IMR-90 (cell line): ENCODE measurements at regions not wholly inside any gene's neighbourhood (a gene's known extent, or its start where the extent isn't known, plus 50 kb on each side); places are given as distances from the start of the nearest gene placed in this dataset.

Source experiments
- ATAC-seq: fragments of 200-7000 bp; cut with Tn5 transposase; 2 replicates; pipeline ENCODE4 v1.9.1; 2020; ENCODE audit warnings: low read depth, mild to moderate bottlenecking, moderate library complexity
- BruUV-seq: library from RNA; stranded (reverse); fragments of 400-500 nt; replicated peaks from 2 replicates; lab custom pipeline; 2021; lab: Mats Ljungman, UMichigan
- CTCF ChIA-PET: fragments of 300-600 bp; formaldehyde crosslinking; extraction: SDS; loops from one replicate; lab custom pipeline; 2021; ENCODE audit warnings: antibody characterized with exemption; lab: Yijun Ruan, JAX
- POLR2A ChIA-PET: fragments of 300-600 bp; sonication (Branson Sonifier 250); formaldehyde crosslinking; loops from one replicate; lab custom pipeline; 2022; ENCODE audit warnings: antibody characterized with exemption; ENCODE audit not compliant: unreplicated experiment; lab: Charles Lee
- DNase-seq: peaks from one replicate; pipeline ENCODE4 v3.0.0; 2013
- H2AFZ ChIP-seq: replicated peaks from 2 replicates; pipeline ENCODE3; 2013; ENCODE audit warnings: low read length, mild to moderate bottlenecking; ENCODE audit not compliant: poor library complexity
- H2AK5ac ChIP-seq: 2 replicates; pipeline ENCODE4 v1.6.1; 2013; ENCODE audit warnings: low read depth, low read length, inconsistent platforms
- H2AK9ac ChIP-seq: replicated peaks from 2 replicates; pipeline ENCODE3; 2013; ENCODE audit warnings: mild to moderate bottlenecking, low read depth, low read length, moderate library complexity; ENCODE audit not compliant: poor library complexity
- H2BK120ac ChIP-seq: 2 replicates; pipeline ENCODE4 v1.6.1; 2013; ENCODE audit warnings: low read depth, low read length, inconsistent platforms
- H2BK15ac ChIP-seq: 3 replicates; pipeline ENCODE4 v1.6.1; 2013; ENCODE audit warnings: low read depth, low read length, inconsistent platforms
- H2BK20ac ChIP-seq: 2 replicates; pipeline ENCODE4 v1.6.1; 2013; ENCODE audit warnings: low read depth, mild to moderate bottlenecking, inconsistent platforms, low read length, moderate library complexity
- H2BK5ac ChIP-seq: 2 replicates; pipeline ENCODE4 v1.6.1; 2013; ENCODE audit warnings: mild to moderate bottlenecking, low read depth, low read length, inconsistent platforms; ENCODE audit not compliant: poor library complexity, severe bottlenecking
- H3K14ac ChIP-seq: replicated peaks from 2 replicates; pipeline ENCODE4 v1.6.1; 2013; ENCODE audit warnings: low read depth, low read length, inconsistent platforms
- H3K18ac ChIP-seq: 2 replicates; pipeline ENCODE4 v1.6.1; 2013; ENCODE audit warnings: low read depth, low read length, control low read depth
- H3K23ac ChIP-seq: 2 replicates; pipeline ENCODE4 v1.6.1; 2013; ENCODE audit warnings: low read depth, low read length, inconsistent platforms
- H3K27ac ChIP-seq: 2 replicates; pipeline ENCODE4 v1.5.1; 2013; ENCODE audit warnings: mild to moderate bottlenecking, control low read depth, low read length; ENCODE audit not compliant: insufficient read depth
- H3K27me3 ChIP-seq: 2 replicates; pipeline ENCODE4 v1.6.1; 2013; ENCODE audit warnings: low read length; ENCODE audit not compliant: control insufficient read depth, insufficient read depth
- H3K36me3 ChIP-seq: 2 replicates; pipeline ENCODE4 v1.6.1; 2013; ENCODE audit warnings: low read length, mixed read lengths; ENCODE audit not compliant: control insufficient read depth, insufficient read depth
- H3K4ac ChIP-seq: 2 replicates; pipeline ENCODE4 v1.6.1; 2013; ENCODE audit warnings: low read depth, low read length, inconsistent platforms
- H3K4me1 ChIP-seq: 2 replicates; pipeline ENCODE4 v1.6.1; 2013; ENCODE audit warnings: low read length, mixed read lengths; ENCODE audit not compliant: control insufficient read depth, insufficient read depth
- H3K4me2 ChIP-seq: 2 replicates; pipeline ENCODE4 v1.6.1; 2013; ENCODE audit warnings: low read depth, mild to moderate bottlenecking, control low read depth, low read length, moderate library complexity
- H3K4me3 ChIP-seq: 2 replicates; pipeline ENCODE4 v1.5.1; 2013; ENCODE audit warnings: low read depth, mild to moderate bottlenecking, control low read depth, low read length, moderate library complexity; ENCODE audit not compliant: insufficient read depth
- H3K56ac ChIP-seq: 2 replicates; pipeline ENCODE4 v1.6.1; 2013; ENCODE audit warnings: low read length, inconsistent platforms; ENCODE audit not compliant: insufficient read depth; ENCODE audit errors: extremely low read depth
- H3K79me1 ChIP-seq, 2 experiments: 2 replicates each; pipeline ENCODE4 v1.6.1; 2013; ENCODE audit warnings: low read length in 2 of 2, inconsistent platforms in 1 of 2, low read depth in 1 of 2
- H3K9ac ChIP-seq: 2 replicates; pipeline ENCODE4 v1.6.1; 2013; ENCODE audit warnings: low read depth, low read length, control low read depth
- H3K9me1 ChIP-seq: 2 replicates; pipeline ENCODE4 v1.6.1; 2013; ENCODE audit warnings: low read length, inconsistent platforms; ENCODE audit not compliant: insufficient read depth
- H3K9me3 ChIP-seq: 2 replicates; pipeline ENCODE4 v1.6.1; 2013; ENCODE audit warnings: low read length; ENCODE audit not compliant: control insufficient read depth, insufficient read depth
- H4K20me1 ChIP-seq: 2 replicates; pipeline ENCODE4 v1.6.1; 2013; ENCODE audit warnings: low read length, inconsistent platforms; ENCODE audit not compliant: insufficient read depth
- H4K5ac ChIP-seq: 2 replicates; pipeline ENCODE4 v1.6.1; 2013; ENCODE audit warnings: mild to moderate bottlenecking, low read depth, low read length, control low read depth
- H4K8ac ChIP-seq, 2 experiments: 2 replicates each; pipeline ENCODE4 v1.6.1; 2013; ENCODE audit warnings: low read depth in 2 of 2, low read length in 2 of 2, control low read depth in 1 of 2, inconsistent platforms in 1 of 2
- H4K91ac ChIP-seq: 2 replicates; pipeline ENCODE4 v1.6.1; 2013; ENCODE audit warnings: low read depth, low read length, inconsistent platforms; ENCODE audit not compliant: insufficient read depth
- CEBPB ChIP-seq: IDR thresholded peaks from 2 replicates; pipeline ENCODE4 v1.6.1; 2012; ENCODE audit warnings: low read depth, low read length, improper control_type of control experiment
- MAFK ChIP-seq: IDR thresholded peaks from 2 replicates; pipeline ENCODE4 v1.6.1; 2012; ENCODE audit warnings: low read depth, low read length, improper control_type of control experiment
- MAZ ChIP-seq: IDR thresholded peaks from 2 replicates; pipeline ENCODE4 v1.6.1; 2012; ENCODE audit warnings: low read depth, mild to moderate bottlenecking, low read length, improper control_type of control experiment, moderate library complexity, borderline replicate concordance
- NFE2L2 ChIP-seq: fragments of 150-350 bp; IDR thresholded peaks from 2 replicates; pipeline ENCODE4 v1.6.1; 2016; ENCODE audit warnings: low read depth, mild to moderate bottlenecking, low read length
- POLR2A ChIP-seq: IDR thresholded peaks from 2 replicates; pipeline ENCODE4 v1.6.1; 2012; ENCODE audit warnings: mild to moderate bottlenecking, low read depth, low read length
- RCOR1 ChIP-seq: IDR thresholded peaks from 2 replicates; pipeline ENCODE4 v1.6.1; 2012; ENCODE audit warnings: mild to moderate bottlenecking, low read length, improper control_type of control experiment; ENCODE audit not compliant: insufficient replicate concordance
- RFX5 ChIP-seq: IDR thresholded peaks from 2 replicates; pipeline ENCODE4 v1.8.0; 2012; ENCODE audit warnings: low read depth, mild to moderate bottlenecking, low read length, moderate library complexity
- USF2 ChIP-seq: fragments of 150-350 bp; IDR thresholded peaks from 2 replicates; pipeline ENCODE4 v1.6.1; 2017; ENCODE audit warnings: mild to moderate bottlenecking, antibody characterized with exemption, low read length, low read depth
- WGBS, 2 experiments: methylation state at CpG; one replicate each; pipeline versions ENCODE4 v1.1.5 to v1.1.7; 2013; ENCODE audit warnings: missing lambda C conversion rate in 2 of 2; ENCODE audit not compliant: insufficient read length in 1 of 2; ENCODE audit errors: extremely low coverage in 2 of 2; 5-methylcytosine and 5-hydroxymethylcytosine counted together
- dilution Hi-C: fragments of 300-500 bp; cut with HindIII; formaldehyde crosslinking; loops from one replicate; pipeline ENCODE4 v1.14.3; 2018; ENCODE audit warnings: low sequenced_read_pairs; ENCODE audit not compliant: unreplicated experiment
- in situ Hi-C: fragments of 300-500 bp; cut with MboI; formaldehyde crosslinking; loops from 3 replicates; pipeline ENCODE4 v1.14.3; 2019; ENCODE audit warnings: low sequenced_read_pairs, inconsistent platforms, mixed read lengths
- intact Hi-C: fragments of 100-400 bp; cut with micrococcal nuclease; formaldehyde crosslinking; loops from 2 replicates; pipeline ENCODE4 v1.10.0; 2022
- TF ChIP-seq, protein P1 (sequence below): conservative IDR thresholded peaks from 2 replicates; pipeline ENCODE4 v1.5.1; 2012; ENCODE audit warnings: mild to moderate bottlenecking, low read depth, low read length, improper control_type of control experiment

- ChIA-PET CTCF (no interaction called here), POLR2A (no interaction called here)
- Histone ChIP-seq H3K23ac (no peak overlapping the region), H4K20me1 (no peaks in the 10 kb centered on the region), H3K79me1 (no peaks in the 10 kb centered on the region), H3K18ac (no peak overlapping the region), H3K9ac (no peak overlapping the region), H3K36me3 (no peaks in the 10 kb centered on the region), H4K8ac (no peak overlapping the region), H4K5ac (no peak overlapping the region), H3K27me3 (no peaks in the 10 kb centered on the region; the same call in 1 of the 2 replicates), H2BK5ac (no peak overlapping the region), H3K4ac (no peak overlapping the region), H3K4me1 (no peaks in the 10 kb centered on the region), H2AK5ac (no peak overlapping the region), H3K4me2 (no peak overlapping the region), H3K9me1 (no peaks in the 10 kb centered on the region), H2BK20ac (no peak overlapping the region), H2BK15ac (no peak overlapping the region), H2BK120ac (no peak overlapping the region), H2AFZ (no peak overlapping the region), H4K91ac (no peak overlapping the region), H3K56ac (no peak overlapping the region), H3K9me3 (no peaks in the 10 kb centered on the region), H3K27ac (no peak overlapping the region), H2AK9ac (no peak overlapping the region), H3K4me3 (no peak overlapping the region), H3K14ac (no peak overlapping the region)
- no TSS peak for BruUV-seq
- no CpG with 5 or more reads among the region's 5 CpGs for WGBS, 2 experiments
- intact Hi-C loops: no loop called here
- ATAC-seq (no peak), DNase-seq (no peak)
- in situ Hi-C loops: no loop called here
- TF ChIP-seq, protein P1, sequence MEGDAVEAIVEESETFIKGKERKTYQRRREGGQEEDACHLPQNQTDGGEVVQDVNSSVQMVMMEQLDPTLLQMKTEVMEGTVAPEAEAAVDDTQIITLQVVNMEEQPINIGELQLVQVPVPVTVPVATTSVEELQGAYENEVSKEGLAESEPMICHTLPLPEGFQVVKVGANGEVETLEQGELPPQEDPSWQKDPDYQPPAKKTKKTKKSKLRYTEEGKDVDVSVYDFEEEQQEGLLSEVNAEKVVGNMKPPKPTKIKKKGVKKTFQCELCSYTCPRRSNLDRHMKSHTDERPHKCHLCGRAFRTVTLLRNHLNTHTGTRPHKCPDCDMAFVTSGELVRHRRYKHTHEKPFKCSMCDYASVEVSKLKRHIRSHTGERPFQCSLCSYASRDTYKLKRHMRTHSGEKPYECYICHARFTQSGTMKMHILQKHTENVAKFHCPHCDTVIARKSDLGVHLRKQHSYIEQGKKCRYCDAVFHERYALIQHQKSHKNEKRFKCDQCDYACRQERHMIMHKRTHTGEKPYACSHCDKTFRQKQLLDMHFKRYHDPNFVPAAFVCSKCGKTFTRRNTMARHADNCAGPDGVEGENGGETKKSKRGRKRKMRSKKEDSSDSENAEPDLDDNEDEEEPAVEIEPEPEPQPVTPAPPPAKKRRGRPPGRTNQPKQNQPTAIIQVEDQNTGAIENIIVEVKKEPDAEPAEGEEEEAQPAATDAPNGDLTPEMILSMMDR: no peak
- TF ChIP-seq MAFK (no peak), RFX5 (no peak), CEBPB (peak; percentile 61; the same call in 1 of the 2 replicates), USF2 (no peak), MAZ (no peak), POLR2A (no peak), RCOR1 (no peak), NFE2L2 (no peak)
- dilution Hi-C loops: no loop called here
Measured at GRCh38 chr9:80378669-80379293, 807.0 kb downstream of the TLE4 start.
